ENCODE measurements at regions not wholly inside any gene's neighbourhood (a gene's known extent, or its start where the extent isn't known, plus 50 kb on each side); places are given as distances from the start of the nearest gene placed in this dataset.

DNA sequence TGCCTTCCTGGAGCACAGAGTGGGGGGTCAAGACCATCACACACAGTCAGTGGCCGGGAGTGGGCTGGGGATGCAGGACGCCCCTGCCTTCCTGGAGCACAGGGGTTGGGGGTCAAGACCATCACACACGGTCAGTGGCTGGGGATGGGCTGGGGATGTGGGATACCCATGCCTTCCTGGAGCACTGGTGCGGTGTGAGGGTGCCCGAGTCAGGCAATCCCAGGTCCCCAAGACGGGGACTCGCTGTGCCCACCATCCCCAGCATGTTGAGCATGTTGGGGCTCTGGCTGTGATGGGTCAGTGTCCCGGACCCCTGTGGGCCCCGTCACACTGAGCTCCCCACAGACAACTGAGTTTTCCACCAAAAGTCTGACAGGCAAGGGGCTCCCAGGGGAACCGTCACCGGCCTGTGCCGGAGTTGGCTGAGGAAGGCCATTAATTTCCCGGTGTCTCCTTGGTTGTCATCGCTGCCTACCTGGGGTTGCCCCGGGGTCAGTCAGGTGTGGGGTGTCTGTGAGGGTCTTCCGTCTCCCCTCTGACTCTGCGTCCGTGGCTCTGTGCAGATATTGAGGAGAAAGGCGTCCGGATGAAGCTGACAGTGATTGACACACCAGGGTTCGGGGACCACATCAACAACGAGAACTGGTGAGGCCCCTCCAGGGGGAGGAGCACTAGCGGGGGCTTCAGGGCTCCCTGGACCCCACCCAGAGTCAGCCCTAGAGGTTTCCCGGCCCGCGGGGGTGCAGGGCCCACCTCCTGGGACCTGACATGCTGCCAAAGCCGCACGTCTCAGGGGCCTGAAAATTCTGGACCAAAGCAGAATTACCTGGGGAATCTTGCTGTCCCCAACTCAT, 347.1 kb downstream of the SEC14L1 start:
- Mint-ChIP-seq H3K4me3 (ENCODE audit: unreplicated experiment) (no peak overlapping the region), H3K36me3 (ENCODE audit: low read depth, unreplicated experiment) (peaks cover 20% of the 10 kb centered on the region), H3K27me3 (ENCODE audit: unreplicated experiment) (peaks cover 11% of the 10 kb centered on the region), H3K27ac (ENCODE audit: unreplicated experiment) (no peak overlapping the region), H3K4me1 (ENCODE audit: unreplicated experiment) (peaks cover 9% of the 10 kb centered on the region), H3K9me3 (ENCODE audit: unreplicated experiment) (no peaks in the 10 kb centered on the region)
- no peak for DNase-seq (ENCODE audit: low spot score)
- TF ChIP-seq, protein P1, sequence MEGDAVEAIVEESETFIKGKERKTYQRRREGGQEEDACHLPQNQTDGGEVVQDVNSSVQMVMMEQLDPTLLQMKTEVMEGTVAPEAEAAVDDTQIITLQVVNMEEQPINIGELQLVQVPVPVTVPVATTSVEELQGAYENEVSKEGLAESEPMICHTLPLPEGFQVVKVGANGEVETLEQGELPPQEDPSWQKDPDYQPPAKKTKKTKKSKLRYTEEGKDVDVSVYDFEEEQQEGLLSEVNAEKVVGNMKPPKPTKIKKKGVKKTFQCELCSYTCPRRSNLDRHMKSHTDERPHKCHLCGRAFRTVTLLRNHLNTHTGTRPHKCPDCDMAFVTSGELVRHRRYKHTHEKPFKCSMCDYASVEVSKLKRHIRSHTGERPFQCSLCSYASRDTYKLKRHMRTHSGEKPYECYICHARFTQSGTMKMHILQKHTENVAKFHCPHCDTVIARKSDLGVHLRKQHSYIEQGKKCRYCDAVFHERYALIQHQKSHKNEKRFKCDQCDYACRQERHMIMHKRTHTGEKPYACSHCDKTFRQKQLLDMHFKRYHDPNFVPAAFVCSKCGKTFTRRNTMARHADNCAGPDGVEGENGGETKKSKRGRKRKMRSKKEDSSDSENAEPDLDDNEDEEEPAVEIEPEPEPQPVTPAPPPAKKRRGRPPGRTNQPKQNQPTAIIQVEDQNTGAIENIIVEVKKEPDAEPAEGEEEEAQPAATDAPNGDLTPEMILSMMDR (IDR thresholded peaks at IDR 0.05; ENCODE audit: unreplicated experiment), result no peak

DNA sequence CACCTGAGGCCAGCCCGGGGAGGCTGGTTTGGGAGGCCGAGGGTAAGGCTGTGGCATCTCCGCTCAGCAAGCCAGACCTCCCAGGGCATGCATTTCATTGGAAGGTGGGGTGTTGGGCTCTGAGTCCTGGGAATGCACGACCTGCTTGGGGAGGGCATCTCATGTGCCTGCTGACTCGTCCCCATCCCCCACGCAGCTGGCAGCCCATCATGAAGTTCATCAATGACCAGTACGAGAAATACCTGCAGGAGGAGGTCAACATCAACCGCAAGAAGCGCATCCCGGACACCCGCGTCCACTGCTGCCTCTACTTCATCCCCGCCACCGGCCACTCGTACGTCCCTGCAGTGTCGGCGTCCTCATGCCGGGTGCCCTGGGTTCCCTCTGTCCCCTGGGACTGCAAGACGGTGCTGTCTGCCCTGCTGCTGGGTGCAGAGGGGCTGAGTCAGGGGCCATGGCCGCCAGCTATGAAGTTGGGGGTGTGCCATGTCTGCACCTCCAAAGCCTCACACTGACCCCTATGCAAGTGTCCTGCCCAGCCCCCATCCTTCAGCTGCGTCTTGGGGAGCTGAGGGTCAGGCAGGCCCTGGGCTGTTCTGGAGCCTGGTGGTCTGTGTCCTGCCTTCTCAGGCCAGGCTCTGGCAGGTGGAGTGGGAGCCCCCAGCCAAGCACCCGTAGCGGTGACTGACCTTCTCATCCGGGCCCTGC, 347.9 kb downstream of the SEC14L1 start:
- H3K4me1 Mint-ChIP-seq (ENCODE audit: unreplicated experiment), result peaks cover 15% of the 10 kb centered on the region
- TF ChIP-seq, protein P1 (IDR thresholded peaks at IDR 0.05; ENCODE audit: unreplicated experiment), result no peak
- DNase-seq (ENCODE audit: low spot score), result no peak
- H3K27me3 Mint-ChIP-seq (ENCODE audit: unreplicated experiment), result peaks cover 16% of the 10 kb centered on the region
- H3K27ac Mint-ChIP-seq (ENCODE audit: unreplicated experiment), result no peak overlapping the region
- no peaks in the 10 kb centered on the region for H3K9me3 Mint-ChIP-seq (ENCODE audit: unreplicated experiment)
- peak overlapping the region; percentile 6 for H3K4me3 Mint-ChIP-seq (ENCODE audit: unreplicated experiment)
- peaks cover 24% of the 10 kb centered on the region for H3K36me3 Mint-ChIP-seq (ENCODE audit: low read depth, unreplicated experiment)

DNA sequence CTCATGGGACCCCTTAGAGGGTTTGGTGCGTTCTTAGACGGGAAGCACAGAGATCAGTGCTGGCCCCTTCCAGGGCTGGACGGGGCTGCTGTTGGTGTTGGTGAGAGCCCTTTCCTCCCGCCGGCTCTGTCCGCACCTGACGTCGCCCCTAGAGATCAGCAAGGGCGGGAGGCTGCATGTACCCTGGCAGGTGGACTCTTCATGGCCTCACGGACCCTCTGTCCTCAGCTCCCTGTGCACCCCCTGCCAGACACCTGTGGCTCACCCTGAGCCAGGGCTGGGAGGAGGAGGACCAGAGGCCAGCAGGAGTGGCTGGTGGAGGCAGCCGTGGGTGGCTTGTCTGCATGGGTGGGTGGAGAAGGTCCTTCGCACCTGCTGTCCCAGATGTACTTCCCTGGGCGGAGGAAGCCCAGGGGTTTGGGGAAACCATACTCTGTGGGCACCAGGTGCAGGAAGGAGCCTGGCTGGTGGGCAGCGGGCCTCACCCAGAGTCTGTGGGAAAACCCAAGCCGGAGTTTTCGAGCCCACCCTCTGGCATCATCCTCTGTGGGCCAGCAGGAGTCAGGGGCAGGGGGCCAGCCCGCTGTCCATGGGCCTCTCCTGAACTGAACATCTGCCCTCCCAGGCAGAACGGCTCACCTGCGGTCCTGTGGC, 348.6 kb downstream of the SEC14L1 start:
- Mint-ChIP-seq H3K9me3 (ENCODE audit: unreplicated experiment) (no peaks in the 10 kb centered on the region), H3K27me3 (ENCODE audit: unreplicated experiment) (peaks cover 20% of the 10 kb centered on the region), H3K36me3 (ENCODE audit: low read depth, unreplicated experiment) (peaks cover 25% of the 10 kb centered on the region), H3K27ac (ENCODE audit: unreplicated experiment) (no peak overlapping the region), H3K4me3 (ENCODE audit: unreplicated experiment) (no peak overlapping the region), H3K4me1 (ENCODE audit: unreplicated experiment) (peaks cover 15% of the 10 kb centered on the region)
- no peak for DNase-seq (ENCODE audit: low spot score)
- TF ChIP-seq, protein P1 (IDR thresholded peaks at IDR 0.05; ENCODE audit: unreplicated experiment), result no peak

DNA sequence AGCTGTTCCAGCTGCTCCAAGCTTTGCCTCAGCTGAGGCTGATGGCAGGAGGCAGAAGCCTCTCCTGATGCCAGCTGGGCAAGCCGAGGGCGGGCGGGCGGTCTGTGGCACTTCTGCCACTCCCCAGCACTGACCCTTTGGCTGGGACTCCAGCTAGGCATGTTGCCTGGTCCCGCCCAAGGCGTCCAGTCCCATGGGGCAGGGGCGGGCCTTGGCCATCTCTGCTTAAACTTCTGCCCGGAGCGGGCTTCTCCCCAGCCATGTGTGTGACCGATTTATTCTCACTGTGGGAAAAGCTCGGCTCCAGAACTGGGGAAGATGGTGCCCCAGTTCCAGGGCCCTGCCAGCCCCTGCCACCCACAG, 349.1 kb downstream of the SEC14L1 start:
- TF ChIP-seq, protein P1 (IDR thresholded peaks at IDR 0.05; ENCODE audit: unreplicated experiment), result no peak
- no peak for DNase-seq (ENCODE audit: low spot score)
- H3K9me3 Mint-ChIP-seq (ENCODE audit: unreplicated experiment), result no peaks in the 10 kb centered on the region
- peaks cover 17% of the 10 kb centered on the region for H3K4me1 Mint-ChIP-seq (ENCODE audit: unreplicated experiment)
- peaks cover 26% of the 10 kb centered on the region for H3K36me3 Mint-ChIP-seq (ENCODE audit: low read depth, unreplicated experiment)
- H3K27ac Mint-ChIP-seq (ENCODE audit: unreplicated experiment), result no peak overlapping the region
- H3K27me3 Mint-ChIP-seq (ENCODE audit: unreplicated experiment), result peaks cover 20% of the 10 kb centered on the region
- no peak overlapping the region for H3K4me3 Mint-ChIP-seq (ENCODE audit: unreplicated experiment)
